CD14-positive monocyte (primary cell): ENCODE measurements at regions not wholly inside any gene's neighbourhood (a gene's known extent, or its start where the extent isn't known, plus 50 kb on each side); places are given as distances from the start of the nearest gene placed in this dataset.

Experiments
- DNase-seq, 3 donors: peaks; one replicate each; pipeline ENCODE4 v3.0.0-alpha.2; 2011 to 2022
- H2AFZ ChIP-seq: 2 replicates; pipeline ENCODE4 v1.6.0; 2012; ENCODE audit warnings: mild to moderate bottlenecking, low read depth, low read length, inconsistent platforms; ENCODE audit not compliant: insufficient read depth, poor library complexity, severe bottlenecking
- H3K27ac ChIP-seq, 2 donors: 1 replicate in 1 of 2; 2 replicates in 1 of 2; pipeline ENCODE4 v1.5.1; 2012 to 2013; ENCODE audit warnings: low read length in 2 of 2, control low read depth in 1 of 2, inconsistent platforms in 1 of 2, low read depth in 1 of 2, mild to moderate bottlenecking in 1 of 2
- H3K27me3 ChIP-seq, 2 donors: one replicate each; pipeline versions ENCODE4 v1.6.0 to v1.6.1; 2011 to 2013; ENCODE audit warnings: low read length in 2 of 2; ENCODE audit not compliant: control insufficient read depth in 2 of 2, insufficient read depth in 2 of 2
- H3K36me3 ChIP-seq, 2 donors: replicated peaks in 1 of 2; 1 replicate in 1 of 2; 2 replicates in 1 of 2; pipeline versions ENCODE4 v1.5.1 to v1.6.1; 2012 to 2013; ENCODE audit warnings: low read length in 2 of 2, control low read depth in 1 of 2, inconsistent platforms in 1 of 2, mild to moderate bottlenecking in 1 of 2; ENCODE audit not compliant: insufficient read depth in 2 of 2, control insufficient read depth in 1 of 2
- H3K4me1 ChIP-seq, 2 donors: 1 replicate in 1 of 2; 2 replicates in 1 of 2; pipeline versions ENCODE4 v1.5.1 to v1.6.1; 2012 to 2013; ENCODE audit warnings: low read length in 2 of 2, control low read depth in 1 of 2, inconsistent platforms in 1 of 2, mild to moderate bottlenecking in 1 of 2, moderate library complexity in 1 of 2; ENCODE audit not compliant: insufficient read depth in 2 of 2, control insufficient read depth in 1 of 2
- H3K4me2 ChIP-seq: replicated peaks from 2 replicates; pipeline ENCODE3; 2012; ENCODE audit warnings: low read length, moderate library complexity, mild to moderate bottlenecking; ENCODE audit not compliant: poor library complexity, severe bottlenecking; ENCODE audit errors: extremely low read depth
- H3K4me3 ChIP-seq, 3 experiments: fragments of 200-600 bp in 1 of 3; sonication (generic) in 1 of 3; replicated peaks in 1 of 3; 1 replicate in 2 of 3; 2 replicates in 1 of 3; pipeline ENCODE4 v1.5.1; 2011 to 2013; ENCODE audit warnings: low read length in 3 of 3, mild to moderate bottlenecking in 3 of 3, control low read depth in 2 of 3, low read depth in 2 of 3, inconsistent platforms in 1 of 3, moderate library complexity in 1 of 3
- H3K79me2 ChIP-seq: 2 replicates; pipeline ENCODE4 v1.6.0; 2012; ENCODE audit warnings: mild to moderate bottlenecking, control low read depth, inconsistent platforms, low read length, moderate library complexity; ENCODE audit not compliant: insufficient read depth
- H3K9ac ChIP-seq: 2 replicates; pipeline ENCODE4 v1.6.0; 2017; ENCODE audit warnings: low read length, mild to moderate bottlenecking; ENCODE audit not compliant: insufficient read depth, poor library complexity, severe bottlenecking
- H3K9me3 ChIP-seq, 2 donors: replicated peaks in 1 of 2; 1 replicate in 1 of 2; 2 replicates in 1 of 2; pipeline versions ENCODE4 v1.5.1 to v1.6.1; 2012 to 2013; ENCODE audit warnings: low read length in 2 of 2, control low read depth in 1 of 2; ENCODE audit not compliant: control insufficient read depth in 1 of 2, insufficient read depth in 1 of 2
- H4K20me1 ChIP-seq: 2 replicates; pipeline ENCODE4 v1.6.0; 2012; ENCODE audit warnings: mild to moderate bottlenecking, low read length, control low read depth, moderate library complexity; ENCODE audit not compliant: insufficient read depth
- H3K27ac Mint-ChIP-seq, 7 donors: one replicate each; pipeline ENCODE4 v1.8.0; 2020; ENCODE audit warnings: mild to moderate bottlenecking in 7 of 7, mixed read lengths in 7 of 7, moderate library complexity in 6 of 7, inconsistent platforms in 2 of 7
- H3K27me3 Mint-ChIP-seq, 3 donors: one replicate each; pipeline ENCODE4 v1.8.0; 2021 to 2022; ENCODE audit warnings: low read depth in 3 of 3, mild to moderate bottlenecking in 3 of 3, mixed read lengths in 3 of 3, moderate library complexity in 3 of 3, inconsistent platforms in 1 of 3
- H3K36me3 Mint-ChIP-seq, 2 donors: one replicate each; pipeline ENCODE4 v1.8.0; 2020; ENCODE audit warnings: mixed read lengths in 2 of 2, inconsistent platforms in 1 of 2, mild to moderate bottlenecking in 1 of 2
- H3K4me1 Mint-ChIP-seq: one replicate; pipeline ENCODE4 v1.8.0; 2020; ENCODE audit warnings: mild to moderate bottlenecking, mixed read lengths
- H3K4me3 Mint-ChIP-seq, 2 donors: one replicate each; pipeline ENCODE4 v1.8.0; 2020; ENCODE audit warnings: mild to moderate bottlenecking in 2 of 2, mixed read lengths in 2 of 2, moderate library complexity in 1 of 2
- H3K9me3 Mint-ChIP-seq, 7 donors: one replicate each; pipeline ENCODE4 v1.8.0; 2020 to 2022; ENCODE audit warnings: mixed read lengths in 7 of 7, mild to moderate bottlenecking in 6 of 7, moderate library complexity in 6 of 7, inconsistent platforms in 2 of 7
- CTCF ChIP-seq: fragments of 200-600 bp; IDR thresholded peaks from one replicate; pipeline ENCODE4 v1.8.0; 2022; ENCODE audit warnings: antibody characterized with exemption, mild to moderate bottlenecking
- WGBS: methylation state at CpG from one replicate; pipeline ENCODE4 v1.1.5; 2013; ENCODE audit warnings: missing lambda C conversion rate; ENCODE audit not compliant: insufficient coverage; 5-methylcytosine and 5-hydroxymethylcytosine counted together
- intact Hi-C, 2 donors: fragments of 100-400 bp; cut with micrococcal nuclease; formaldehyde crosslinking; loops; one replicate each; pipeline versions ENCODE4 v1.15.0 to v1.15.1; 2023

GRCh38 chr22:48705917-48706605 is 1121.6 kb downstream of the BRD1 start:
- peaks cover 0 to 6% (median 0%) of the 10 kb centered on the region in 3 donors for H3K27me3 Mint-ChIP-seq
- no peak for DNase-seq
- Histone ChIP-seq H3K4me1 (peaks cover 15 to 17% of the 10 kb centered on the region in 2 donors), H2AFZ (no peak overlapping the region), H4K20me1 (no peaks in the 10 kb centered on the region), H3K4me3 (no peak overlapping the region), H3K36me3 (no peaks in the 10 kb centered on the region), H3K9me3 (no peaks in the 10 kb centered on the region), H3K9ac (no peak overlapping the region), H3K79me2 (no peaks in the 10 kb centered on the region), H3K27me3 (no peaks in the 10 kb centered on the region), H3K27ac (no peak overlapping the region), H3K4me2 (no peak overlapping the region)
- peaks cover 16% of the 10 kb centered on the region for H3K4me1 Mint-ChIP-seq
- no peaks in the 10 kb centered on the region for H3K36me3 Mint-ChIP-seq
- peaks cover 0 to 3% (median 0%) of the 10 kb centered on the region in 7 donors for H3K9me3 Mint-ChIP-seq
- no peak overlapping the region for H3K4me3 Mint-ChIP-seq
- no peak for TF ChIP-seq CTCF
- no peak overlapping the region for H3K27ac Mint-ChIP-seq
- 88% methylated on average over 11 of the region's 16 CpGs for WGBS
- intact Hi-C loops: no loop called here

- H3K27ac Mint-ChIP-seq: no peak overlapping the region
- no peaks in the 10 kb centered on the region for H3K36me3 Mint-ChIP-seq
- DNase-seq: no peak
Observed at GRCh38 chr22:48705159-48705916, 1122.3 kb downstream of the BRD1 start.

More at GRCh38 chr22:48705159-48705916, 1122.3 kb downstream of the BRD1 start:
- WGBS: 91% methylated on average over 15 of the region's 18 CpGs
- Mint-ChIP-seq H3K4me1 (peaks cover 16% of the 10 kb centered on the region), H3K27me3 (peaks cover 0 to 3% (median 0%) of the 10 kb centered on the region in 3 donors), H3K4me3 (no peak overlapping the region), H3K9me3 (peaks cover 0 to 3% (median 0%) of the 10 kb centered on the region in 7 donors)
- H3K4me3 ChIP-seq: no peak overlapping the region
- H3K27me3 ChIP-seq: no peaks in the 10 kb centered on the region
- no peak overlapping the region for H3K9ac ChIP-seq
- no peak overlapping the region for H3K27ac ChIP-seq
- no peaks in the 10 kb centered on the region for H3K36me3 ChIP-seq
- no peaks in the 10 kb centered on the region for H3K79me2 ChIP-seq
- peaks cover 15 to 17% of the 10 kb centered on the region in 2 donors for H3K4me1 ChIP-seq
- intact Hi-C loops: no loop called here
- H2AFZ ChIP-seq: no peak overlapping the region
- no peaks in the 10 kb centered on the region for H3K9me3 ChIP-seq
- no peak overlapping the region for H3K4me2 ChIP-seq
- TF ChIP-seq CTCF: no peak
- no peaks in the 10 kb centered on the region for H4K20me1 ChIP-seq
